ENCODE measurements at regions not wholly inside any gene's neighbourhood (a gene's known extent, or its start where the extent isn't known, plus 50 kb on each side); places are given as distances from the start of the nearest gene placed in this dataset.

DNA sequence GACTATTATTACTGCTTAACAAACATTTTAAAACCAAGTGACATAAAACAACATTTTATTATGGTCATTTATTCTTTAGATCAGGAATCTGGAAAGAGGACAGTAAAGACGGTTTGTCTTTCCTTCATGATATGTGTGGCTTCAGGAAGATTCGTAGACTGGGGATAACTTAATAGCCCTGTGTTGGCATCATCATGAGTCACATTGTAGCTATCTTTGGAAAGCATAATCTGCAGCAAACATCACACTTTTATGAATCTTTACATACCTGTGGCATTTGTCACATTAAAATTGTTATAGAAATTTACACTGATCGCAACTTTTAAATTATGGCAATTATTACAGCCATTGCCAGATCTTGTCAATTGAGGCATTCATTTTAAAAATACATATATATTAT lies 397.1 kb downstream of the NOVA1 start:
- no peak overlapping the region for H3K4me3 ChIP-seq (replicated peaks in 1 of 2; ENCODE audit: low read depth in 1 of 2, low read length in 2 of 2)
- no peak overlapping the region for H3K9ac ChIP-seq (ENCODE audit: low read length)
- H3K27ac ChIP-seq (ENCODE audit: low read depth, low read length): no peak overlapping the region
- CTCF ChIA-PET: no interaction called here
- no peaks in the 10 kb centered on the region for H4K20me1 ChIP-seq (ENCODE audit: insufficient read depth)
- H3K9me3 ChIP-seq (ENCODE audit: control insufficient read depth in 1 of 2, insufficient read depth in 1 of 2, low read depth in 1 of 2, low read length in 2 of 2): peaks cover 20 to 53% of the 10 kb centered on the region in 2 experiments
- no peaks in the 10 kb centered on the region for H3K27me3 ChIP-seq (ENCODE audit: insufficient read depth, low read length)
- no peaks in the 10 kb centered on the region for H3K4me1 ChIP-seq (ENCODE audit: control insufficient read depth in 1 of 2, insufficient read depth in 2 of 2, low read length in 2 of 2)
- POLR2A ChIA-PET: no interaction called here
- DNase-seq (ENCODE audit: low read depth, low spot score) (no peak), ATAC-seq (no peak)
- H3K36me3 ChIP-seq (ENCODE audit: control insufficient read depth in 1 of 2, insufficient read depth in 2 of 2, low read length in 2 of 2): no peaks in the 10 kb centered on the region
- no peak overlapping the region for H3K4me2 ChIP-seq (ENCODE audit: low read length)
- BruUV-seq (replicated peaks): no TSS peak
- intact Hi-C loops (cut with micrococcal nuclease): no loop called here
- RAD21 ChIA-PET (ENCODE audit: low non-redundant PET in 1 of 2, low total read pairs in 2 of 2, uncharacterized antibody in 2 of 2, unreplicated experiment in 2 of 2): no interaction called here
- TF ChIP-seq EZH2 (IDR thresholded peaks at IDR 0.05) (no peak), RAD21 (IDR thresholded peaks at IDR 0.05; ENCODE audit: low read depth) (no peak), POLR2A (IDR thresholded peaks at IDR 0.05; ENCODE audit: borderline replicate concordance, extremely low read depth, insufficient read depth, insufficient read length) (no peak), SIN3A (IDR thresholded peaks at IDR 0.05; ENCODE audit: low read depth) (no peak), MAX (IDR thresholded peaks at IDR 0.05) (no peak), CTCF (IDR thresholded peaks at IDR 0.05 in 2 of 3, conservative IDR thresholded peaks at IDR 0.05 in 1 of 3; ENCODE audit: borderline replicate concordance in 1 of 3, insufficient read depth in 1 of 3, low read depth in 2 of 3, low read length in 2 of 3) (no peak), EGR1 (IDR thresholded peaks at IDR 0.05; ENCODE audit: low read depth) (no peak), CBX3 (IDR thresholded peaks at IDR 0.05; ENCODE audit: low read depth) (no peak), YY1 (IDR thresholded peaks at IDR 0.05; ENCODE audit: extremely low read depth, insufficient replicate concordance, low read depth, low read length) (no peak), ELF1 (IDR thresholded peaks at IDR 0.05; ENCODE audit: borderline replicate concordance, low read depth) (no peak), REST (IDR thresholded peaks at IDR 0.05; ENCODE audit: low read depth) (no peak), ZNF274 (IDR thresholded peaks at IDR 0.05; ENCODE audit: low read depth, low read length) (no peak)
- H3K79me2 ChIP-seq (ENCODE audit: insufficient read depth, low read length): no peaks in the 10 kb centered on the region
- H2AFZ ChIP-seq (ENCODE audit: low read depth, low read length, poor library complexity, severe bottlenecking): no peak overlapping the region
- H3K9me2 ChIP-seq (ENCODE audit: insufficient read depth): no peaks in the 10 kb centered on the region

All from HCT116 (cell line).